WTC11 (cell line): ENCODE measurements at regions not wholly inside any gene's neighbourhood (a gene's known extent, or its start where the extent isn't known, plus 50 kb on each side); places are given as distances from the start of the nearest gene placed in this dataset.

Source experiments
- ATAC-seq: fragments of 200-7000 bp; cut with Tn5 transposase; 2 replicates; pipeline ENCODE4 v1.10.0; 2021; ENCODE audit warnings: mild to moderate bottlenecking, moderate library complexity
- CTCF ChIA-PET: fragments of 300-600 bp; sonication (Branson Sonifier 250); formaldehyde crosslinking; loops from one replicate; lab custom pipeline; 2021; ENCODE audit warnings: antibody characterized with exemption; lab: Charles Lee
- POLR2A ChIA-PET: fragments of 350-600 bp; sonication (Branson Sonifier 250); formaldehyde crosslinking; loops from one replicate; lab custom pipeline; 2021; ENCODE audit warnings: antibody characterized with exemption; lab: Charles Lee
- DNase-seq: peaks from one replicate; pipeline ENCODE4 v3.0.0; 2021; ENCODE audit warnings: low spot score
- H3K27ac Mint-ChIP-seq: 2 replicates; pipeline ENCODE4 v1.8.0; 2021; ENCODE audit warnings: mixed read lengths
- H3K27me3 Mint-ChIP-seq: 2 replicates; pipeline ENCODE4 v1.8.0; 2021; ENCODE audit warnings: low read depth, mild to moderate bottlenecking, moderate library complexity, mixed read lengths
- H3K36me3 Mint-ChIP-seq: 2 replicates; pipeline ENCODE4 v1.8.0; 2021; ENCODE audit warnings: mixed read lengths
- H3K4me1 Mint-ChIP-seq: 2 replicates; pipeline ENCODE4 v1.8.0; 2022; ENCODE audit warnings: mixed read lengths
- H3K4me3 Mint-ChIP-seq: 2 replicates; pipeline ENCODE4 v1.8.0; 2021; ENCODE audit warnings: mild to moderate bottlenecking, moderate library complexity, mixed read lengths
- H3K9me3 Mint-ChIP-seq: 2 replicates; pipeline ENCODE4 v1.8.0; 2021; ENCODE audit warnings: mixed read lengths
- ATF1 ChIP-seq: sonication (generic); formaldehyde crosslinking; IDR thresholded peaks from 2 replicates; pipeline ENCODE4 v1.8.1; 2023; ENCODE audit warnings: mild to moderate bottlenecking, moderate library complexity, missing genetic modification reagents
- ATF2 ChIP-seq: sonication (generic); formaldehyde crosslinking; IDR thresholded peaks from 2 replicates; pipeline ENCODE4 v1.8.1; 2022; ENCODE audit warnings: low read depth, missing genetic modification reagents, borderline replicate concordance
- CBFB ChIP-seq: sonication (generic); formaldehyde crosslinking; IDR thresholded peaks from 2 replicates; pipeline ENCODE4 v1.8.1; 2022; ENCODE audit warnings: mild to moderate bottlenecking, low read depth, missing genetic modification reagents
- CDX4 ChIP-seq: fragments of 250-450 bp; sonication (Bioruptor Pico); IDR thresholded peaks from 2 replicates; pipeline ENCODE4 v1.9.0; 2021; ENCODE audit warnings: moderate library complexity, mild to moderate bottlenecking, inconsistent platforms, borderline replicate concordance
- CREB1 ChIP-seq: sonication (generic); formaldehyde crosslinking; IDR thresholded peaks from 2 replicates; pipeline ENCODE4 v1.8.0; 2023; ENCODE audit warnings: mild to moderate bottlenecking, missing genetic modification reagents
- E2F1 ChIP-seq: sonication (generic); formaldehyde crosslinking; IDR thresholded peaks from 2 replicates; pipeline ENCODE4 v1.8.0; 2022; ENCODE audit warnings: mild to moderate bottlenecking, missing genetic modification reagents
- E2F4 ChIP-seq: sonication (generic); formaldehyde crosslinking; IDR thresholded peaks from 2 replicates; pipeline ENCODE4 v1.8.1; 2022; ENCODE audit warnings: low read depth, mild to moderate bottlenecking, moderate library complexity, missing genetic modification reagents, borderline replicate concordance
- E2F5 ChIP-seq: sonication (generic); formaldehyde crosslinking; IDR thresholded peaks from 2 replicates; pipeline ENCODE4 v1.8.1; 2022; ENCODE audit warnings: mild to moderate bottlenecking, moderate library complexity, missing genetic modification reagents
- ELF4 ChIP-seq: sonication (generic); formaldehyde crosslinking; IDR thresholded peaks from 2 replicates; pipeline ENCODE4 v1.8.1; 2022; ENCODE audit warnings: low read depth, mild to moderate bottlenecking, moderate library complexity, missing genetic modification reagents
- IRF2 ChIP-seq: sonication (generic); formaldehyde crosslinking; IDR thresholded peaks from 2 replicates; pipeline ENCODE4 v1.8.0; 2022; ENCODE audit warnings: low read depth, missing genetic modification reagents, borderline replicate concordance
- KAT7 ChIP-seq: sonication (generic); formaldehyde crosslinking; IDR thresholded peaks from 2 replicates; pipeline ENCODE4 v1.8.1; 2023; ENCODE audit warnings: missing genetic modification reagents, mild to moderate bottlenecking, borderline replicate concordance
- RORB ChIP-seq: fragments of 250-450 bp; sonication (Bioruptor Pico); IDR thresholded peaks from 2 replicates; pipeline ENCODE4 v1.9.0; 2021; ENCODE audit warnings: mild to moderate bottlenecking
- STAT6 ChIP-seq: sonication (generic); formaldehyde crosslinking; conservative IDR thresholded peaks from 2 replicates; pipeline ENCODE4 v1.8.1; 2023; ENCODE audit warnings: mild to moderate bottlenecking, low read depth, missing genetic modification reagents, moderate library complexity
- TCF7 ChIP-seq: sonication (generic); formaldehyde crosslinking; IDR thresholded peaks from 2 replicates; pipeline ENCODE4 v1.8.0; 2022; ENCODE audit warnings: mild to moderate bottlenecking, low read depth, missing genetic modification reagents, moderate library complexity
- TEAD1 ChIP-seq: sonication (generic); formaldehyde crosslinking; IDR thresholded peaks from 2 replicates; pipeline ENCODE4 v1.8.0; 2022; ENCODE audit warnings: mild to moderate bottlenecking, missing genetic modification reagents
- USF1 ChIP-seq: sonication (generic); formaldehyde crosslinking; IDR thresholded peaks from 2 replicates; pipeline ENCODE4 v1.8.0; 2022; ENCODE audit warnings: mild to moderate bottlenecking, missing genetic modification reagents
- USF2 ChIP-seq: sonication (generic); formaldehyde crosslinking; IDR thresholded peaks from 2 replicates; pipeline ENCODE4 v1.8.1; 2023; ENCODE audit warnings: mild to moderate bottlenecking, missing genetic modification reagents, moderate library complexity
- ZBTB21 ChIP-seq: sonication (generic); formaldehyde crosslinking; IDR thresholded peaks from 2 replicates; pipeline ENCODE4 v1.8.1; 2023; ENCODE audit warnings: mild to moderate bottlenecking, missing genetic modification reagents, borderline replicate concordance
- ZNF121 ChIP-seq: sonication (generic); formaldehyde crosslinking; IDR thresholded peaks from 2 replicates; pipeline ENCODE4 v1.8.0; 2023; ENCODE audit warnings: missing genetic modification reagents
- ZNF219 ChIP-seq: sonication (generic); formaldehyde crosslinking; IDR thresholded peaks from 2 replicates; pipeline ENCODE4 v1.8.0; 2023; ENCODE audit warnings: missing genetic modification reagents, mild to moderate bottlenecking, borderline replicate concordance
- ZNF396 ChIP-seq: fragments of 250-450 bp; sonication (Bioruptor Pico); IDR thresholded peaks from 2 replicates; pipeline ENCODE4 v1.8.0; 2021; ENCODE audit warnings: mild to moderate bottlenecking, moderate library complexity, borderline replicate concordance

- H3K4me3 Mint-ChIP-seq, result no peak overlapping the region
- H3K27ac Mint-ChIP-seq, result no peak overlapping the region
- H3K36me3 Mint-ChIP-seq, result no peaks in the 10 kb centered on the region
- H3K27me3 Mint-ChIP-seq, result no peaks in the 10 kb centered on the region
- ChIA-PET CTCF (interaction anchor here (0.9 to 1.1 kb wide), 2 partner anchors 39 to 351 kb away, joined by 3 read pairs; no protein-coding TSS in a partner anchor), POLR2A (no interaction called here)
- TF ChIP-seq E2F1 (no peak), TEAD1 (no peak), KAT7 (CRISPR knock-in tag) (no peak), E2F5 (CRISPR knock-in tag) (no peak)
- H3K9me3 Mint-ChIP-seq, result no peaks in the 10 kb centered on the region
- ATAC-seq, result peak; percentile 57
- peaks cover 16% of the 10 kb centered on the region for H3K4me1 Mint-ChIP-seq
- no peak for DNase-seq
Measured at GRCh38 chrX:149120459-149120858, 384.6 kb downstream of the IDS start.

GRCh38 chrX:149114874-149115273 lies 390.2 kb downstream of the IDS start:
- ChIA-PET POLR2A (no interaction called here), CTCF (no interaction called here)
- H3K9me3 Mint-ChIP-seq, result peaks cover 27% of the 10 kb centered on the region
- ATAC-seq (no peak), DNase-seq (no peak)
- H3K27me3 Mint-ChIP-seq, result no peaks in the 10 kb centered on the region; the same call in none of the 2 replicates
- H3K4me1 Mint-ChIP-seq, result no peaks in the 10 kb centered on the region
- H3K27ac Mint-ChIP-seq, result no peak overlapping the region
- TF ChIP-seq TCF7 (CRISPR knock-in tag) (no peak), CBFB (CRISPR knock-in tag) (no peak), CDX4 (no peak), ZNF396 (CRISPR knock-in tag) (no peak)
- no peak overlapping the region for H3K4me3 Mint-ChIP-seq
- H3K36me3 Mint-ChIP-seq, result peaks cover 9% of the 10 kb centered on the region

GRCh38 chrX:149114001-149114400 lies 391.1 kb downstream of the IDS start:
- no peaks in the 10 kb centered on the region; the same call in none of the 2 replicates for H3K27me3 Mint-ChIP-seq
- no peak overlapping the region for H3K27ac Mint-ChIP-seq
- POLR2A ChIA-PET, result no interaction called here
- ATAC-seq, result no peak
- peaks cover 16% of the 10 kb centered on the region for H3K36me3 Mint-ChIP-seq
- no peaks in the 10 kb centered on the region for H3K4me1 Mint-ChIP-seq
- peaks cover 35% of the 10 kb centered on the region for H3K9me3 Mint-ChIP-seq
- H3K4me3 Mint-ChIP-seq, result no peak overlapping the region
- CTCF ChIA-PET, result no interaction called here
- DNase-seq, result no peak
- TF ChIP-seq ATF1 (CRISPR knock-in tag) (no peak), STAT6 (CRISPR knock-in tag) (no peak), ZNF219 (no peak), ZBTB21 (no peak), CREB1 (CRISPR knock-in tag) (no peak), ZNF121 (CRISPR knock-in tag) (no peak), USF2 (no peak), E2F5 (CRISPR knock-in tag) (no peak), USF1 (CRISPR knock-in tag) (no peak), RORB (no peak), E2F4 (CRISPR knock-in tag) (no peak), IRF2 (no peak), ATF2 (CRISPR knock-in tag) (no peak), ELF4 (CRISPR knock-in tag) (no peak)
